ENCODE measurements at regions not wholly inside any gene's neighbourhood (a gene's known extent, or its start where the extent isn't known, plus 50 kb on each side); places are given as distances from the start of the nearest gene placed in this dataset.

GRCh38 chr11:131242476-131243000, 127.9 kb upstream of the NTM start:
- intact Hi-C loops (cut with DNase I): no loop called here
- no peak overlapping the region for H3K27ac ChIP-seq
- no peaks in the 10 kb centered on the region for H3K9me3 ChIP-seq
- no peaks in the 10 kb centered on the region for H3K36me3 ChIP-seq
- H3K4me1 ChIP-seq: no peaks in the 10 kb centered on the region
- TF ChIP-seq POLR2A (IDR thresholded peaks at IDR 0.05) (no peak), POLR2AphosphoS5 (IDR thresholded peaks at IDR 0.05; ENCODE audit: insufficient read depth in 1 of 2, low read depth in 1 of 2) (no peak), CTCF (IDR thresholded peaks at IDR 0.05) (no peak)
- no peak overlapping the region for H3K4me3 ChIP-seq
- no peak for DNase-seq (ENCODE audit: extremely low spot score in 2 of 2)
- no peaks in the 10 kb centered on the region for H3K27me3 ChIP-seq

GRCh38 chr11:131246156-131246555, 124.3 kb upstream of the NTM start:
- DNase-seq (ENCODE audit: extremely low spot score in 2 of 2): no peak

GRCh38 chr11:131246663-131247062, 123.8 kb upstream of the NTM start:
- no peak for DNase-seq (ENCODE audit: extremely low spot score in 2 of 2)
- intact Hi-C loops (cut with DNase I): no loop called here

More at GRCh38 chr11:131246156-131246555, 124.3 kb upstream of the NTM start:
- no peak overlapping the region for H3K4me3 ChIP-seq
- TF ChIP-seq POLR2A (IDR thresholded peaks at IDR 0.05) (no peak), POLR2AphosphoS5 (IDR thresholded peaks at IDR 0.05; ENCODE audit: insufficient read depth in 1 of 2, low read depth in 1 of 2) (no peak), CTCF (IDR thresholded peaks at IDR 0.05) (no peak)
- H3K27ac ChIP-seq: no peak overlapping the region
- no peaks in the 10 kb centered on the region for H3K27me3 ChIP-seq
- no peaks in the 10 kb centered on the region for H3K4me1 ChIP-seq
- no peaks in the 10 kb centered on the region for H3K9me3 ChIP-seq
- intact Hi-C loops (cut with DNase I): no loop called here
- H3K36me3 ChIP-seq: no peaks in the 10 kb centered on the region

GRCh38 chr11:131248588-131248987, 121.8 kb upstream of the NTM start:
- H3K27me3 ChIP-seq: no peaks in the 10 kb centered on the region
- H3K4me3 ChIP-seq: no peak overlapping the region
- TF ChIP-seq POLR2AphosphoS5 (IDR thresholded peaks at IDR 0.05; ENCODE audit: insufficient read depth in 1 of 2, low read depth in 1 of 2) (no peak), POLR2A (IDR thresholded peaks at IDR 0.05) (no peak), CTCF (IDR thresholded peaks at IDR 0.05) (no peak)
- DNase-seq (ENCODE audit: extremely low spot score in 2 of 2): no peak
- no peak overlapping the region for H3K27ac ChIP-seq
- H3K9me3 ChIP-seq: no peaks in the 10 kb centered on the region
- intact Hi-C loops (cut with DNase I): no loop called here
- no peaks in the 10 kb centered on the region for H3K4me1 ChIP-seq
- H3K36me3 ChIP-seq: no peaks in the 10 kb centered on the region

More at GRCh38 chr11:131246663-131247062, 123.8 kb upstream of the NTM start:
- no peaks in the 10 kb centered on the region for H3K27me3 ChIP-seq
- H3K9me3 ChIP-seq: no peaks in the 10 kb centered on the region
- H3K4me3 ChIP-seq: no peak overlapping the region
- no peaks in the 10 kb centered on the region for H3K4me1 ChIP-seq
- H3K36me3 ChIP-seq: no peaks in the 10 kb centered on the region
- TF ChIP-seq POLR2AphosphoS5 (IDR thresholded peaks at IDR 0.05; ENCODE audit: insufficient read depth in 1 of 2, low read depth in 1 of 2): no peak
- no peak for TF ChIP-seq CTCF (IDR thresholded peaks at IDR 0.05)
- TF ChIP-seq POLR2A (IDR thresholded peaks at IDR 0.05): no peak
- no peak overlapping the region for H3K27ac ChIP-seq

GRCh38 chr11:131253142-131253655, 117.2 kb upstream of the NTM start:
- no peak for DNase-seq (ENCODE audit: extremely low spot score in 2 of 2)
- Histone ChIP-seq H3K4me1 (no peaks in the 10 kb centered on the region), H3K27me3 (no peaks in the 10 kb centered on the region), H3K4me3 (no peak overlapping the region), H3K36me3 (no peaks in the 10 kb centered on the region), H3K9me3 (no peaks in the 10 kb centered on the region), H3K27ac (no peak overlapping the region)
- intact Hi-C loops (cut with DNase I): no loop called here
- TF ChIP-seq POLR2A (IDR thresholded peaks at IDR 0.05) (no peak), CTCF (IDR thresholded peaks at IDR 0.05) (no peak), POLR2AphosphoS5 (IDR thresholded peaks at IDR 0.05; ENCODE audit: insufficient read depth in 1 of 2, low read depth in 1 of 2) (no peak)
